ENCODE measurements at regions not wholly inside any gene's neighbourhood (a gene's known extent, or its start where the extent isn't known, plus 50 kb on each side); places are given as distances from the start of the nearest gene placed in this dataset.

DNA sequence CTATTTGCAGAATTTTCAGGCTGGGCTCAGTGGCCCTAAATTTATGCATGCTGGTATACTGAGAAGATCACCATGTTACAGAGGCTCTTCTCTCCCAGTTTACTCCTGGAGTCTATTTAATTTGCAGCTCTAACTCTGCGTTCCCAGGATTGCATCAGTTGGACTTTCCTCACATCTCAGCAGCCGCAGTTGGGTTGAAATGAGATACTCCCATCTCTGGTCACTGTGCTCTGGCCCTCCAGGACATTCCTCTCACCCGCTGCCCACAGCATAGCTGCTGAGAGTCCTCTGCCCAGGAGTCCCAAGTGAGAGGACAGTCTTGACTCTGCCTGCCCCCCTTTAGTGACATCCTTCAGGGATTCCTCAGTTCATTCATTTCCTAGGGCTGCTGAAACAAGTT lies 150.9 kb downstream of the LACC1 start:
- H3K4ac ChIP-seq (replicated peaks; ENCODE audit: insufficient read length, low read depth, low read length) = no peak overlapping the region
- no peak overlapping the region for H3K23ac ChIP-seq (ENCODE audit: insufficient read length)
- DNase-seq (ENCODE audit: low read depth in 1 of 2, low spot score in 2 of 2) (no peak), FAIRE-seq (no peak)
- H3K4me1 ChIP-seq (replicated peaks in 1 of 4; ENCODE audit: control insufficient read depth in 3 of 4, insufficient read depth in 4 of 4, low read length in 3 of 4) = 0 out of 7 replicates have a peak, but pooled peaks cover 0 to 2% (median 0%) of the 10 kb centered on the region in 4 experiments
- no peaks in the 10 kb centered on the region for H3K9me3 ChIP-seq (ENCODE audit: insufficient read depth in 2 of 2, low read depth in 1 of 2, low read length in 1 of 2)
- no peak overlapping the region for H3K18ac ChIP-seq (ENCODE audit: extremely low read depth, low read length)
- no peak overlapping the region for H3K14ac ChIP-seq (ENCODE audit: insufficient read length)
- H3K79me2 ChIP-seq (ENCODE audit: control insufficient read depth in 1 of 2, insufficient read depth in 2 of 2, low read length in 2 of 2) = no peaks in the 10 kb centered on the region
- no peak overlapping the region for H2BK12ac ChIP-seq (ENCODE audit: low read depth, low read length)
- no peaks in the 10 kb centered on the region for H3K36me3 ChIP-seq (ENCODE audit: control insufficient read depth in 2 of 4, insufficient read depth in 4 of 4, low read length in 3 of 4)
- H4K20me1 ChIP-seq (replicated peaks in 1 of 2; ENCODE audit: control insufficient read depth in 1 of 2, insufficient read depth in 2 of 2, low read length in 2 of 2) = no peaks in the 10 kb centered on the region
- no peak overlapping the region for H3K27ac ChIP-seq (ENCODE audit: low read depth, low read length)
- H3K56ac ChIP-seq (replicated peaks; ENCODE audit: insufficient read length, low read depth, low read length) = no peak overlapping the region
- CTCF ChIA-PET (ENCODE audit: partially characterized antibody) = interaction anchor here (0.9 to 1.5 kb wide), 3 partner anchors 14 to 66 kb away, joined by 3 to 4 read pairs (median 3); no protein-coding TSS in a partner anchor
- H3K23me2 ChIP-seq (ENCODE audit: low read depth, low read length) = no peaks in the 10 kb centered on the region
- no peak overlapping the region for H2BK120ac ChIP-seq (replicated peaks; ENCODE audit: low read depth, low read length)
- H2AFZ ChIP-seq (ENCODE audit: low read length) = no peak overlapping the region
- no peak overlapping the region for H2BK5ac ChIP-seq (ENCODE audit: low read depth, low read length)
- no peak overlapping the region for H4K8ac ChIP-seq (ENCODE audit: extremely low read depth, insufficient read depth, low read length)
- H4K91ac ChIP-seq (replicated peaks; ENCODE audit: insufficient read length, low read length) = no peak overlapping the region
- H3K79me1 ChIP-seq (ENCODE audit: low read depth, low read length) = no peaks in the 10 kb centered on the region
- WGBS, 2 experiments (ENCODE audit: extremely low coverage in 1 of 2, insufficient coverage in 1 of 2, insufficient read length in 1 of 2, insufficient replicate concordance in 2 of 2, low coverage in 1 of 2, low lambda C conversion rate in 2 of 2, missing lambda C conversion rate in 1 of 2) = 95% methylated on average over 3 of the region's 3 CpGs; no CpG with 5 or more reads in 1 of the 2 experiments
- H2BK15ac ChIP-seq (ENCODE audit: low read length) = no peak overlapping the region
- no peak overlapping the region for H4K5ac ChIP-seq (ENCODE audit: insufficient read length, low read depth, low read length)
- H2BK20ac ChIP-seq (ENCODE audit: low read length) = no peak overlapping the region
- no peaks in the 10 kb centered on the region for H3K27me3 ChIP-seq (replicated peaks in 1 of 4; ENCODE audit: control insufficient read depth in 3 of 4, extremely low read depth in 1 of 4, insufficient read depth in 3 of 4, low read length in 3 of 4)
- no peak overlapping the region for H3K4me2 ChIP-seq (ENCODE audit: insufficient read depth in 1 of 2, low read depth in 2 of 2, low read length in 2 of 2)
- H3K9ac ChIP-seq (replicated peaks in 1 of 4; ENCODE audit: extremely low read depth in 1 of 4, low read depth in 3 of 4, low read length in 3 of 4) = no peak overlapping the region
- POLR2A ChIA-PET (ENCODE audit: partially characterized antibody) = no interaction called here
- TF ChIP-seq EGR1 (IDR thresholded peaks at IDR 0.05; ENCODE audit: borderline replicate concordance, low read depth, low read length) = no peak
- TF ChIP-seq RAD21 (IDR thresholded peaks at IDR 0.05 in 1 of 2, conservative IDR thresholded peaks at IDR 0.05 in 1 of 2; ENCODE audit: low read depth in 2 of 2, low read length in 2 of 2) = no peak
- no peak for TF ChIP-seq NRF1 (IDR thresholded peaks at IDR 0.05; ENCODE audit: low read depth, low read length)
- no peak for TF ChIP-seq GTF2F1 (IDR thresholded peaks at IDR 0.05; ENCODE audit: borderline replicate concordance, low read depth, low read length)
- TF ChIP-seq SP4 (IDR thresholded peaks at IDR 0.05; ENCODE audit: low read length) = no peak
- no peak for TF ChIP-seq RFX5 (IDR thresholded peaks at IDR 0.05; ENCODE audit: borderline replicate concordance, low read depth, low read length)
- TF ChIP-seq TEAD4 (IDR thresholded peaks at IDR 0.05; ENCODE audit: low read depth, low read length) = no peak
- TF ChIP-seq SAP30 (IDR thresholded peaks at IDR 0.05; ENCODE audit: insufficient read depth, insufficient replicate concordance, low read length) = no peak
- TF ChIP-seq TCF12 (IDR thresholded peaks at IDR 0.05; ENCODE audit: low read depth, low read length) = no peak
- no peak for TF ChIP-seq JUND (IDR thresholded peaks at IDR 0.05; ENCODE audit: low read length)
- TF ChIP-seq JUN (IDR thresholded peaks at IDR 0.05; ENCODE audit: low read depth, low read length) = no peak
- TF ChIP-seq, protein P1, sequence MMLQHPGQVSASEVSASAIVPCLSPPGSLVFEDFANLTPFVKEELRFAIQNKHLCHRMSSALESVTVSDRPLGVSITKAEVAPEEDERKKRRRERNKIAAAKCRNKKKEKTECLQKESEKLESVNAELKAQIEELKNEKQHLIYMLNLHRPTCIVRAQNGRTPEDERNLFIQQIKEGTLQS (IDR thresholded peaks at IDR 0.05; ENCODE audit: insufficient read depth, low read depth, low read length) = no peak
- no peak overlapping the region for H2AK5ac ChIP-seq (ENCODE audit: low read depth, low read length)
- H3K4me3 ChIP-seq (ENCODE audit: extremely low read depth in 1 of 4, insufficient read depth in 2 of 4, low read depth in 3 of 4, low read length in 4 of 4) = no peak overlapping the region
